ENCODE measurements at regions not wholly inside any gene's neighbourhood (a gene's known extent, or its start where the extent isn't known, plus 50 kb on each side); places are given as distances from the start of the nearest gene placed in this dataset.
"Not testable (repeated sequence)": the region's sequence is repeated elsewhere in the genome, so short reads cannot be mapped to it uniquely, and the experiment has no call there.

DNA sequence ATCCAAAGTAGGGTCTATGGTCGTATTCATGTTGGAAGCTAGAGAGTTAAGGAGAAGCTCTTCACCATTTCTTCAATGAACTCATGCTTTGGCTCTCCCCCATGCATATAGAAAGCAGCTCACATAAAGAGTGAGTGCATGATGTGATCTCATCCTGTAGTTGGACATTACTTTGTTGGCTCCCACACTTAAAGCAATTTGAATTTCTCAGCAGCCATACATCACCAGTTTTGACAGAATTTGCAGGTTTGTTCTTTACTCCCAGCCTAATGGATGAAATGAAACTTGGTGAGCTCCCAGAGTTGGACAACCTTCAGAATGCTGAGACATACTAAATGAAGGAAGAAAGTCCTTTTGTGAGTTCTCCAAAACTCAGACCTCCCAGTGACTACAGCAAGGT is 613.5 kb downstream of the IQCM start:
- DNase-seq = peak; percentile 45

DNA sequence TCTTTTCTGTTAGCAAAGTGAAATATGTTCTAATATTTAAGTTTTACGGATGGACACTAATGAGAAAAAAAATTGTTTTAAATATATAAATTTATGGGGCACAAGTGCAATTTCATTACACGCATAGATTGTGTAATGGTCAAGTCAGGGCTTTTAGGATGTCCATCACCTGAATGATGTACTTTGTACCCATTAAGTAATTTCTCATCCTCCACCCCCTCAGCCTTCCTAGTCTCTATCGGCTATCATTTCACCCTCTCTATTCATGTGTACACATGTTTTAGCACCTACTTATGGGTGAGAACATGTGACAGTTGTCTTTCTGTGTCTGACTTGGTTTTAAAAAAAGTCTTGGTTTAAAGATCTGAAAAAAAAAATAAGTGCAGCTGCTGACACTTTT is 616.0 kb downstream of the IQCM start:
- no peak for DNase-seq

DNA sequence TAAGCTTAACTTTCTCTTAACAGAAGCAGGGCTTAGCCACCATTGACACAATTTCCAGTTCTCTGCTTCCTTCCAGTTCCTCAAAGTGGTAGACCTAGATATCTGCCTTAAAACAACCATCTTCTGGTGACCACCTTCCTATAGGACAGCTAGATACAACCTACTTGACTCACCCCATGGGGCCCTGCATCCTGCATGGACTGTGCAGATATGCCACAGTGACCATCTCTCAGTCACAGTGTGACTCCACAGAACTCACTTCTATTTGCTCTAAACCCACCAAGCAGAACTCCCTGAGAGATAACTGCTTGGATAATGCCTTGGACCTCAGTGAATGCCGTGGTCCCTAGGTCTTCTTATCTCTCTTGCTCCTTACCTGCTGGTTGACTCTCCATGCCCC is 621.6 kb downstream of the IQCM start:
- DNase-seq = no peak

DNA sequence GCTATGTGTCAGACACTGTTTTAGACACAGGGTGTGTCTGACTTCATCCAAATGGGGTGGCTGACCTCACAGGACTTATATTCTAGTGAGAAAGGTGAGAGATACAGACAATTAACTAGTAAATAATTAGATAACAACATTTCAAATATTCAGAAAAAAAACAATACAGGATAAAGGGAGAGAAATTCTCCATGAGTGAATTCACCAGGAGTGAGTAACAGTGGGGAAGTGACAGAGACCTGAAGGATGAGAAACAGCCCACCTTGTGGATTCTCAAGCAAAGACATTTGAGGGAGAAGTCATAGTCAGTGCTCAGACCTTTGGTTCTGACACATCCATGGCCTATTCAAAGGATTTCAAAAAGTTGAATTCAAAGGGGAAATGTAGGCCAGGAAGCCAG is 627.9 kb downstream of the IQCM start:
- no peak for DNase-seq

DNA sequence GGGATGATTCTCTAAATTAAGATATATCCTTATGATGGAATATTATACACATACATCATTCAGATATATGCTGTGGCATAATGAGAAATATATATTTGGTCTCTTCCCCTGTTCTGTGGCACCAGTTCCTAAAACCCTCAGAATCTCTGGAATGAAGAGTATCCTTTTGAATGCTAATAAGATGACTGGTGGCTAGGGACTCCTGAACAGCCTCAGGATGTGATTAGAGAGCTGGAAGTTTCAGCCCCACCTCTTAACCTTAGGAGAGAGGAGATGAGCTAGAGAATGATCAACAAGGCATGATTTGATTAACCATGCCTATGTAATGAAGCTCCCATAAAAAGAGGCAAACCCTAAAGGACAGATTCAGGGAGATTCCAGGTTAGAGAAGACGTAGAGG is 632.0 kb downstream of the IQCM start:
- no peak for DNase-seq

DNA sequence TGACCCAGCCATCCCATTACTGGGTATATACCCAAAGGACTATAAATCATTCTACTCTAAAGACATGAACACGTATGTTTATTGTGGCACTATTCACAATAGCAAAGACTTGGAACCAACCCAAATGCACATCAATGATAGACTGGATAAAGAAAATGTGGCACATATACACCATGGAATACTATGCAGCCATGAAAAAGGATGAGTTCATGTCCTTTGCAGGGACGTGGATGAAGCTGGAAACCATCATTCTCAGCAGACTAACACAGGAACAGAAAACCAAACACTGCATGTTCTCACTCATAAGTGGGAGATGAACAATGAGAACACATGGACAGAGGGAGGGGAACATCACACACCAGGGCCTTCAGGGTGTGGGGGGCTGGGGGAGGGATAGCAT is 634.2 kb downstream of the IQCM start:
- not testable (repeated sequence) for DNase-seq

DNA sequence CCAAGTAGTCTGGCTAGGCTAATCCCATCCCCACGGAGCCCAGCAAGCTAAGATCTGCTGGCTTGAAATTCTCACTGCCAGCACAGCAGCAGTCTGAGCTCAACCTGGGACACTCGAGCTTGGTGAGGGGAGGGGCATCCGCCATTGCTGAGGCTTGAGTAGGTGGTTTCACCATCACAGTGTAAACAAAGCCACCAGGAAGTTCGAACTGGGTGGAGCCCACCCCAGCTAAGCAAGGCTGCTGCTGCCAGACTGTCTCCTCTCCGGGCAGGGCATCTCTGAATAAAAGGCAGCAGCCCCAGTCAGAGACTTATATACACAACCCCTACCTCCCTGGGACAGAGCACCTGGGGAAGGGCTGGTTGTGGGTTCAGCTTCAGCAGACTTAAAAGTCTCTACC is 639.6 kb downstream of the IQCM start:
- no peak for DNase-seq

DNA sequence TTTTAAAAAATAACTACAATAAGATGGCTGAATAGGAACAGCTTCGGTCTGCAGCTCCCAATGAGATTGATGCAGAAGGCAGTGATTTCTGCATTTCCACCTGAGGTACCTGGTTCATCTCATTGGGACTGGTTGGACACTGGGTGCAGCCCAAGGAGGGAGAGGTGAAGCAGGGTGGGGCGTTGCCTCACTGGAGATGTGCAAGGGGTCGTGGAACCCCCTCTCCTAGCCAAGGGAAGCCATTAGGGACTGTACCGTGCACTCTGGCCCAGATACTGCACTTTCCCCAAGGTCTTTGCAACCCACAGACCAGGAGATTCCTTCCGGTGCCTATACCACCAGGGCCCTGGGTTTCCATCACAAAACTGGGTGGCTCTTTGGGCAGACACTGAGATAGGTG is 640.1 kb downstream of the IQCM start:
- no peak for DNase-seq

DNA sequence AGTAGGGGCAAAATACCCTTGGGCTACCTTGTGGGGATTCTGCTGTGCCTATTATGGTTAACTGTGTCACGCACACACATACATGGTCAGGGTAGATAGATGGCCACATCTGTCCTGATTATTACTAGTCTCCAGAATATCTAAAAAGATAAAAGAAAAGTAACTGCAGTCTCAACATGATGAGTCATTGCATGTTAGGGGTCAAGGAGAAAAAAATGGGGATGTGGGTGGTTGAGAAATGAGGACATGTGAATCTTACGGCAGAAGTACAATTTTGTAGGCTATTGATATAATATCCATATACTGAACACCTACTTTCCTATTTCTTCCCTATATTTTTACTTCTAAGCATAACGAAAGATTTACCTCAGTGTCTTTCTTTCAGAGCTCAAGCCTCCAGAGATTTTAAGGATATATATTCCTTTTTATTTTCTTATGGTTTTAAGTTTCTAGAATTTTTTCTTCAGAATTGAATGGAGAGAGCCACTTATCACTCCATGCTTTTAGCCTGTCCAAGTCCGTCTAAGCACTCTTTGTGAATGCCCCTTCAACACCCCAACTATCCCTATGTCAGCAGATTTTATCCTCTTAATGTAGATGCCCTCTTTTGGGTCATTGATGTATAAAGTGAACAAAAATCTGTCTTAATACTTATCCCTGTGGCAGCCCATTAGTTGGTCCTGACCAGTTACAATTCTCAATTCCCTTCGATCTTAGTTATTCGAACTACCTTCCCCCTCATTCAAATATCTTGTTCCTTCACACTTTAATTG is 642.2 kb downstream of the IQCM start:
- no peak for DNase-seq

DNA sequence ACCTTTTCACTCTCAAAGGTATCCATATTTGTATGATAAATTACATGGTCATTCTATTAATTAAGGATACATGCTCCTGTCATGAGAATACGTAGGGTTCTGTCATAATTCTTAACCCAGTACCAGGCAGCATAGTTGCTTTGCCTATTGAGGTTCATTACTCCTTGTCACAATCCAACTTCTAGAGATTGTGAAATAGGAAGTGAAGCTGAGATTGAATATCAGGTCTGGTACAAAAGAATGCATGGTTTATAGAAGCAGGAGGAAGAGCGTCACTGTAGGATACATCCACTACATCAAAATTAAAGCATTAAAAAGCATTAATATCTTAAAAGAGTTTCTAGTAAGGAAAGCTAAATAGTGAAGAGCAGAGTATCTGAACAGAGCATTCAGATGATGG is 647.0 kb downstream of the IQCM start:
- no peak for DNase-seq

DNA sequence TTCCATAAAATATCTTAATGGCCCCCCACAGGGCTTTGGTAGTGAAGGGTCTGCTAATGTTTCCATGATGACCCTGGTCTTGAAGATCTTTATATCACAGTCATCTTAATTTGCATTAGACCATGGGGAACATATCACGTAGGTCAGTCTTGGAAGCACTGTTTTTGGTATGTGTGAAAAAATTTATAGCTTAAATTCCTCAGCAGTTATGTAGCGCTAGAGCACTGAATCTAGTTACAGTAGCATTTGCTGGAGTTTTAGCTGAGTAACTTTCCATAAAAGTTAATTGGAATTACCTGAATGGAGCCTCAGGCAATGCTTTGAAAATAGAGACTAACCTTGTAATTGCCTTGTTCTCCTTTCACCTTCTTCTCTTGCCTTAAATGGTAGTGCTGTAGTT is 648.8 kb downstream of the IQCM start:
- no peak for DNase-seq

DNA sequence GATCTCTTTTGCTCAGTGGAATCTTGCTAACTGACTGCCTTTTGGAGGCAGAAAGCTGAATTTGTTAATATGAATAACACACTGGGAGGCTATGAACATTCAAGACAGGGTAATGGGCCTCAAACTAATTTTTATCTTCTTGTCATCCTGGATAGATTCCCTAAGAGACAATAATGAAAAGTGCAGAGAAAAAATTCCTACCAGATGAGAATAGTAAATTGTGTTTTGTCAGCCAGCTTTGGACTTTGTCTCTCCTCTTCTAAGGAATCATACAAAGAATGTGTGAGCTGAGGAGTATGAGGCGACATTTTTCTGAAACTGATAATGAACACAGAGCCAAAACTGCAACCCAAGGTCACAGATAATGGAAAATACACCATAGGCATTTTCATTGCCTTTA is 649.3 kb downstream of the IQCM start:
- no peak for DNase-seq

DNA sequence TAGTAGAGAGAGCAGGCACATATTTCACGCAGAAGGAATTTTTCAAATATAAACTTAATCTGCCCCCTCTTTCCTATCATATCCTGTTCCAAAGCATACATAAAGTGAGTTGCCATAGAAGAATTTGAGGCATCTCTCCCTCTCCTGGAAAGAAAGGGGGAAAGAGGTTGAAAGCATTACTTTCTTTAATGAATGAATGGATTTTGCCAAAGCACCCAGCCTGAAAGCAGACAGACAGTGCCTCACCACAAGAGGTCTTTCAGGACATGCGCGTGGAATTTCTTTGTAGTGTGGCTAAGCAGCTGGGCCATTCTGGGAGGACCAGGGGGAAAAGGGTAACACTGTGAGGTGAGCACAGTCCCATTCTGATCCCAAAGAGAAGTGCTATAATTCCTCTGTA is 651.4 kb downstream of the IQCM start:
- DNase-seq = no peak

DNA sequence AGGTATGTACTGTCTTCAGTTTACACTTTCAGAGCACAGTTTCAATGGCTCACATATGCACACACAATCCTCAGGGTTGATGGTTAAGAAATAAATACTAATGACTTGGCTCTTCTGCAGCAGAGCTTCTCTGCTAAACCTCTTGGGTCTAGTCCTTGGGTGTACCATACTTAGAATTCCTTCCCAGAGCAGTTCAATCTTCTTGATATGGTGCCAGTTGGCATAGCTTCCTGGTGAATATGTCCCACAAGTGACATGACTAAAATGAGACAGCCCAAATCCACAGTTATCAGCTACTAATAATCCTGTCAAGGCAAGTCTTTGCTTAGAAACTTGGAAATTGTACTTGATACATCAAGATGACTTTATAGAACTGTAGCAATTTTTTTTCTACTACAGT is 654.4 kb downstream of the IQCM start:
- DNase-seq = no peak

DNA sequence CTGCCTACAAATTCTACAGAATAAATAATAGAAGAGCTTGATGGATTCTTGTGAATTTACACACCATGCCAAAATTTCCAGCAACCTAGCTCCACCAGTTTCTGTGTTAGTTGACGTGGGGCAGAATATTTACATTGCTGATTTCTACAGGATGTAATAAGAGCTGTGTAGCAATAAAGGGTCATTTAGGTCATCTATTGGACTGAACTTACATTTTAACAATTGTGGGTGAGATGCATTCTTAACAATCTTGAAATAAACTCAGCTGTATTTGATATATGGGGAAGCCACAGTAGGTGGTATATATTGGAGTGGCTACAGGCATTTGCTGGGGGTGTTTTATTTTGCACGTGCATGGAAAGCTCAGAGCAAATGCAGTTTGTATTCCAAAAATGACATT is 655.3 kb downstream of the IQCM start:
- DNase-seq = no peak

DNA sequence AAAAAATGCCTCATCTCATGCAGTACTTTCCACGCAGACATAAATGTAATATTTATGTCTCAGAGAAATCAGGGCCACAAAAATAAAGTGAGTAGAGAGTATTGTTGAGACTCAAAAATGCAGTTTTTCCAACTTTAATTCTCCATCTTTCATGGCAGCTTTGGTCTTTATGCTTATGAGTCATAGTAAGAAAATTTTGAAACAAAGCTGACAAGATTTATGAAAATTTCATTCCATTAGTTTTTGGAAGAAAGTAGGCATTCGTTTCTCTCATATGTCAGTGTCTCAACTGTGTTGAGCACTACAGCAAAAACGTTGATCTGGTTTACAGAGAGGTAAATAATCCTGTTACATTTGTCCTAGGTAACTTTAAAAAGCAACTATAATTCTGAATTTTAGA is 656.8 kb downstream of the IQCM start:
- no peak for DNase-seq

DNA sequence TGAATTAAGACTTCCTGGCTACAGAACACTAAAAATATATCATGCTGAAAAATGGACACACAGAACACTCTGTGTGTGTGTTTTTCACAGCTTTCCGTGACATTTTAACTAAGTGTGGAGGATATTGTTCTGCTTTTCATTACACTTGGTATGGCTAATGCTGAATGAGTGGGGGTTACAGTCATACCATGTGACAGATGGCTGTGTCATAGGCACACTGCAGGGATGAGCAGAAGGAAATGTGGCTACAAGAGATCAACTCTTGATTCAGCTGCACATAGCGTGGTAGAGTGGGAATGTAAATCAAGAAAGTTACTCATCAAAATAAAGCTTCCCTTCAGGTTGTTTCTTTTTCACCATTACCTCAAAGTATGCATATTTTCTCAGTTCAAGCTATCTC is 669.8 kb downstream of the IQCM start:
- DNase-seq = no peak

DNA sequence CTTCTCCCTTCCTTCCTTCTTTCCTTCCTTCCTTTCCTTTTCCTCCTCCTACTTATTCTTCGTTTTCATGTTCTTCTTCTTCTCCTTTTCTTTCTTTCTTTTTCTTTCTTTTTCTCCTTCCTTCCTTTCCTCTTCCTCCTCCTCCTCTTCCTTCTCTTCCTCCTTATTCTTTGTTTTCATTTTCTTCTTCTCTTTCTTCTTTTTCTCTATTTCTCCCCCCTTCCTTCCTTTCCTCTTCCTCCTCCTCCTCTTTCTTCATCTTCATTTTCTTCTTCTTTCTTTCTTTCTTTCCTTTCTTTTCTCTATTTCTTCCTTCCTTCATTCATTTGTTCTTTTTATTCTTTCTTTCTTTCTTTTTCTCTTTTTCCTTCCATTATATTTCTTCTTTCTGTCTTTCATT is 671.6 kb downstream of the IQCM start:
- DNase-seq = no peak

DNA sequence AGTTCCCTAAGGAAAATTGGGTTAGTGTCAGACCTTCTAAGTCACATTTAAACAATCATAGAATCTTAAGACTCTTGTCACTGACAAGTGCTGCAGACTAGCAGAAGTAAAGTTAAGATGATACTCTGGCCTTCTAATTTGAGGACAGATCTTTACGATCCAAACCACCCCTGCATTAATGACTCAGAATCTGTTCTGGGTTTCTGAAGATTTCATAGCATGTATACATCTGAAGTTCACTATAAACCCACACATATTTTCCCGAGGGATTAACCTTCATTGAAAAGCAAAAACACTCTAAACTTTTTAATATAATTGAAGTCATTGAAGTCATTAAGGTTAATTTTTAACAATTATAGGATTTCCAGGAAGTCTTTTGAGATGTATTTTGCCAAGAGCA is 674.3 kb downstream of the IQCM start:
- no peak for DNase-seq

DNA sequence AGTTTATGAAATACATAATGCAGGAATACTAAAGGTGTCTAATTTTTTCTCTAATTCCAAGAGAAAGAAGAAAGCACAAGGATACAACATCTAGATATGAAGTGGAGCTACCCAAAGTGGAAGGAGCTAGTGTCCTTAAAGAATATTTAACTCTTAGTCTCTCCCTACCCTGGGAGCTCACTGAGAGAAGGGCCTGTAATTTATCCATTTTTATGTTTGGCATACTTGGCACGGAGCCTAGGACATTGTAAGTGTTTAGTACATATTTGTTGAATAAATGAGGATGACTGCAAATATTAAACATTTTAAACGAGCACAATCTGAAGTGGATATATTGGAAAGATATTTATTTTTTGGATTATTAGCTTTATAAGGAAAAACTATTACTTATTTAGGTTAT is 674.8 kb downstream of the IQCM start:
- DNase-seq = no peak

DNA sequence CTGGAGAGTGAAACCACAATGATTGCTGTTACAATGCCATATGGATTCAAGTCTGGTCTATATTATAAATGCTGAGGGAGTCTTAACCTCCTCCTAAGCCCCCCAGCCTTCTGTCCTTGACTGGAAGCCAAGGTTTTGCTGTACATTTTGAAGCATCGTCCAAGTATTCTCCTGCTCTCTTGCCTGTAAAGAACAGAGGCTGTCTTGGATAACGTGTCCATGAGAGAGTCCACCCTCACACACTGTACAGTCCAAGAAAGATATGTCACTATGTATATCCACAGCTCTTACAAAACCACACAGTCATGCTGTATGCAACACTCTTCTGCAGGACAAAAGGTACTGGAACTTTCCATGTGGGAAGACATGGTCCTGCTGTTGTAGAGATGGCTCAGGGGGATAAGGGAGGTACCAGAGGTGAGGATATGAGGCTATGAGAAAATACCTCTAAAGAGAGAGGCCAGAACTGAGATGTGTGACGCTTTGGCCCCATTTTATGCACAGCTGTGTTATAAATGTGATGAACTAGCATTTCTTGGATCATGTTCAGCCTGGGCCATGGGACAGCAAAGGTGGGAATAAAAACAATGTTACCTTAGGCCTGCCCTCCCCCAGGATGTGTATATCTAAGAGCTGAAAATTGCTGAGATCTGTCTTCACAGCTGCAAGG is 678.6 kb downstream of the IQCM start:
- DNase-seq = peak; percentile 55

DNA sequence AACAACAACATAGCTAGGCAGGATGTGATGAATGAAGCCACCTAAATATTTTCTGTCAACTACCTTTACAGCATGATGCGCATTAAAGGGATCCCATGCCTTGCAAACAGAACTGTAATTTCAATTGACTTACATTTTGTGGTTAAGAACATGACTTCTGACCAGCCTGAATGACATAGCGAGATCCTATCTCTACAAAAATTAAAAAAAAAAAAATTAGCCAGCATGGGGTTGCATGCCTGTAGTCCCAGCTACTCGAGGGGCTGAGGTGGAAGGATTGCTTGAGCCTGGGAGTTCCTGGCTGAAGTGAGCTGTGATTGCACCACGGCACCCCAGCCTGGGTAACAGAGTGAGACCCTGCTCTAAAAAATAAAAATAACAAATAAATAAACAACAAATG is 680.6 kb downstream of the IQCM start:
- no peak for DNase-seq

DNA sequence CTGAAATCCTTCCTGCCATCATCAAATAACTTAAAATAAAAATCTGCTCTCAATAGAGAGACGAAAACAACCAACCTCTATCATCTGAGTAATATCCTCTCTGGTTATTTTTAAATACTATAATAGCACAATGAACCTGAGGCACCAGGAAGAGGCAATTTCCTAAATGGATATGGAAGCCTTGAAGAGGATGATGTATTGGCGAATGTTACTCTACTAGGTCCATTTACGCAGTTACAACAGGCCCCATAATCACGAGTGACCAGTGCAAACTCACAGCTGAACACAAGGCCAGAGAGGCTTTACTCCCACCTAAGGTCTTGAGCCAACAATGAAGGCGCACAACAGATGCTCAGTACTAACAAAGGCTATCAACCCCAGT is 678.8 kb upstream of the NR3C2 start:
- DNase-seq = no peak

DNA sequence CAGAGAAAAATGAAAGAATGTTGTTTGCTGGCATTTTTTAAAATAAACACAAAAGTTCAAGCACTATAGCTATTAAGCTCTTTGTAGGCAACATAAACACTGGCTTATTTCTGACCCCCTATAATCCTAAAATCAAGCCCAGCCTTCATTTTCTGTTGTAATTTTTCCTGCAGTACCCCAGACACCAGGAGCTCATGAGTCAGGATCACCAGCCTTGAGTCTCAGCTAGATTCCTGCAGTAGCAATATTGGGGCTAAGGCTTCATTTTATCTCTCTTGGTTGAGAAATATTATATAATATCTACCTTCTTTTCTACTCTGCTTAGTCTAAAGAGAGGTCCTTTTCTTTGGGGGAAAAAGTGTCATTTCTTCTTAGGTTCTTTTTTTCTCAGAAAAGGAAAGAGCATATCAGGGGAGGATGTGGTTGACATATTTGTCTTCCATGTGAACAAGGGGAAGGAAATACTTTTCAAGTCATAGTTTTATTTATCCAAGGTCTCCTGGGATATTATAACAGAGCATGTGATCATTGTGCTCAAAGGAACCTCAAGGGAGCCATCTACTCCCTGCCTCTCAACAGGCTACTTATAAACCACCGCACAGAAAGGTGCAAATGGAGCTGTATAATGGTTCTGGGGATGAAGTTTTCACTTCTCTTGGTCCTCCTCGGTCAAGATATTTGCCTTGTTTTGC is 678.3 kb upstream of the NR3C2 start:
- no peak for DNase-seq
